PC-3 (cell line): ENCODE measurements at regions not wholly inside any gene's neighbourhood (a gene's known extent, or its start where the extent isn't known, plus 50 kb on each side); places are given as distances from the start of the nearest gene placed in this dataset.

ENCODE experiments used
- ATAC-seq: fragments of 200-7000 bp; cut with Tn5 transposase; 2 replicates; pipeline ENCODE4 v1.9.1; 2020; ENCODE audit warnings: mild to moderate bottlenecking, moderate library complexity
- BruUV-seq: library from RNA; stranded (reverse); fragments of 400-500 nt; replicated peaks from 2 replicates; lab custom pipeline; 2021; lab: Mats Ljungman, UMichigan
- CTCF ChIA-PET: fragments of 300-600 bp; sonication (Branson Sonifier 250); formaldehyde crosslinking; loops from one replicate; lab custom pipeline; 2022; ENCODE audit warnings: antibody characterized with exemption; lab: Charles Lee
- POLR2A ChIA-PET: fragments of 300-600 bp; sonication (Branson Sonifier 250); formaldehyde crosslinking; loops from one replicate; lab custom pipeline; 2022; ENCODE audit warnings: antibody characterized with exemption; ENCODE audit not compliant: unreplicated experiment; lab: Charles Lee
- DNase-seq: peaks from one replicate; pipeline ENCODE4 v3.0.0-alpha.2; 2015
- H2AFZ ChIP-seq: fragments of 300-600 bp; sonication (generic); 2 replicates; pipeline ENCODE4 v1.6.0; 2016; ENCODE audit warnings: antibody characterized with exemption, low read length
- H3F3A ChIP-seq: fragments of 300-600 bp; sonication (generic); one replicate; pipeline ENCODE4 v1.6.0; 2017; ENCODE audit warnings: antibody characterized with exemption, low read length, control low read depth, mild to moderate bottlenecking; ENCODE audit not compliant: unreplicated experiment
- H3K27ac ChIP-seq: fragments of 300-600 bp; sonication (generic); 2 replicates; pipeline ENCODE4 v1.5.1; 2016; ENCODE audit warnings: mild to moderate bottlenecking, low read length
- H3K27me3 ChIP-seq: fragments of 300-600 bp; sonication (generic); 2 replicates; pipeline ENCODE4 v1.6.1; 2016; ENCODE audit warnings: low read length, mixed read lengths
- H3K36me3 ChIP-seq: fragments of 300-600 bp; sonication (generic); 2 replicates; pipeline ENCODE4 v1.6.1; 2016; ENCODE audit warnings: low read depth, mixed run types, low read length, mixed read lengths
- H3K4me1 ChIP-seq: fragments of 300-600 bp; sonication (generic); 2 replicates; pipeline ENCODE4 v1.5.1; 2016; ENCODE audit warnings: low read length; ENCODE audit not compliant: insufficient read depth
- H3K4me2 ChIP-seq: fragments of 300-600 bp; sonication (generic); 2 replicates; pipeline ENCODE4 v1.6.0; 2016; ENCODE audit warnings: low read length
- H3K4me3 ChIP-seq: fragments of 300-600 bp; sonication (generic); 2 replicates; pipeline ENCODE4 v1.5.1; 2016; ENCODE audit warnings: mild to moderate bottlenecking, low read length, mixed read lengths
- H3K79me2 ChIP-seq: fragments of 300-600 bp; sonication (generic); 2 replicates; pipeline ENCODE4 v1.6.1; 2017; ENCODE audit warnings: low read length, mixed read lengths
- H3K9ac ChIP-seq: fragments of 300-600 bp; sonication (generic); 2 replicates; pipeline ENCODE4 v1.6.0; 2016; ENCODE audit warnings: mild to moderate bottlenecking, low read length
- H3K9me2 ChIP-seq: fragments of 300-600 bp; sonication (generic); replicated peaks from 2 replicates; pipeline ENCODE4 v1.6.1; 2016; ENCODE audit warnings: mixed run types, low read length, mixed read lengths
- H3K9me3 ChIP-seq: fragments of 300-600 bp; sonication (generic); 2 replicates; pipeline ENCODE4 v1.6.1; 2016; ENCODE audit warnings: low read length, mixed read lengths
- H4K20me1 ChIP-seq: fragments of 300-600 bp; sonication (generic); 2 replicates; pipeline ENCODE4 v1.6.1; 2016; ENCODE audit warnings: low read length, mixed read lengths
- EZH2 ChIP-seq: fragments of 300-600 bp; sonication (generic); IDR thresholded peaks from one replicate; pipeline ENCODE4 v1.6.1; 2017; ENCODE audit warnings: antibody characterized with exemption, mild to moderate bottlenecking, low read length; ENCODE audit not compliant: unreplicated experiment
- EZH2phosphoT487 ChIP-seq: fragments of 300-600 bp; sonication (generic); IDR thresholded peaks from 2 replicates; pipeline ENCODE4 v1.6.1; 2018; ENCODE audit warnings: mild to moderate bottlenecking, antibody characterized with exemption, low read length, borderline replicate concordance
- intact Hi-C: fragments of 100-400 bp; cut with micrococcal nuclease; formaldehyde crosslinking; loops from 2 replicates; pipeline ENCODE4 v1.9.0; 2023
- TF ChIP-seq, protein P1 (sequence below): fragments of 300-600 bp; sonication (generic); conservative IDR thresholded peaks from 2 replicates; pipeline ENCODE4 v1.5.1; 2017; ENCODE audit warnings: antibody characterized with exemption, low read depth, mild to moderate bottlenecking, low read length

DNA sequence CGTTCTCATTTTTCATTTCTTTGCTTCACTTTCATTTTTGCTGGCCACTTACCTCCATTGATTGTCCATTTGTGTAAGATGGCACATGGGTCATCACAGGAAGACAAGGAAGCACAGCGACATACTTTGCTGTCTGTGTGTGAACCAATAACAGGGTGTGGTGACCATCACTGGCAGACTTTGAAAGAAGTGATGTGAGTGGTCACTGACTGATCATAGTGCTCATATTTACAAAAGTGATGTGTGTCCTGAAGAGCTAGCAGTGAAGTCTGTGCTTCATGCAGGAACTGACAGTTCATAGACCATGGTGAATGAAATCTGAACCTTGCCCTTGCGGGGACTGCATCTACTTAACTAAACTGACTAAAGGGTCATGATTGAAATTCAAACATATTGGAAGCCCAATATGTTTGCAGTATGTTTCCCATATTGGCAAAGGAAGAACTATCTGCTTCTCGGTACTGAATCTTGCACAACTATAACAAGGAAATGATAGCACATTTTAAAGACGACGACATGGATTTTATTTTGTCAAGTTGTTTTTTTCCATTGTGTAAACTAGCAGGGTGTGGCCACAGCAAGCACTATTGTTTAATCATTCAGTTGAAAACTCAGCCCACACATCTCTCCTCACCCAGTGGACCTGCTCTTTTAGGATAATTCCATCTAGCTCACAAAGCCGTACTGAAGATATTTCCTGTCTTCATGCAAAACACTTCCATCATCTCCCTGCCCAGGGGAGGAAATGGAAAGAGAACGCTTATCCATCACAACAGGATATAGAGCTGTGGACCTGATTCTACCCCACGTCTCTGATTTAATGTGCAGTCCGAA is 232.0 kb upstream of the ANKRD55 start:
- Histone ChIP-seq H3F3A (no peaks in the 10 kb centered on the region), H2AFZ (no peak overlapping the region), H3K9me3 (no peaks in the 10 kb centered on the region), H3K4me2 (no peak overlapping the region), H3K27ac (no peak overlapping the region), H3K4me1 (no peaks in the 10 kb centered on the region), H3K4me3 (no peak overlapping the region), H3K79me2 (no peaks in the 10 kb centered on the region), H3K36me3 (no peaks in the 10 kb centered on the region), H3K9me2 (no peaks in the 10 kb centered on the region), H3K9ac (no peak overlapping the region), H3K27me3 (no peaks in the 10 kb centered on the region), H4K20me1 (no peaks in the 10 kb centered on the region)
- ChIA-PET POLR2A (no interaction called here), CTCF (no interaction called here)
- intact Hi-C loops = no loop called here
- no TSS peak for BruUV-seq
- DNase-seq (no peak), ATAC-seq (no peak)
- TF ChIP-seq, protein P1, sequence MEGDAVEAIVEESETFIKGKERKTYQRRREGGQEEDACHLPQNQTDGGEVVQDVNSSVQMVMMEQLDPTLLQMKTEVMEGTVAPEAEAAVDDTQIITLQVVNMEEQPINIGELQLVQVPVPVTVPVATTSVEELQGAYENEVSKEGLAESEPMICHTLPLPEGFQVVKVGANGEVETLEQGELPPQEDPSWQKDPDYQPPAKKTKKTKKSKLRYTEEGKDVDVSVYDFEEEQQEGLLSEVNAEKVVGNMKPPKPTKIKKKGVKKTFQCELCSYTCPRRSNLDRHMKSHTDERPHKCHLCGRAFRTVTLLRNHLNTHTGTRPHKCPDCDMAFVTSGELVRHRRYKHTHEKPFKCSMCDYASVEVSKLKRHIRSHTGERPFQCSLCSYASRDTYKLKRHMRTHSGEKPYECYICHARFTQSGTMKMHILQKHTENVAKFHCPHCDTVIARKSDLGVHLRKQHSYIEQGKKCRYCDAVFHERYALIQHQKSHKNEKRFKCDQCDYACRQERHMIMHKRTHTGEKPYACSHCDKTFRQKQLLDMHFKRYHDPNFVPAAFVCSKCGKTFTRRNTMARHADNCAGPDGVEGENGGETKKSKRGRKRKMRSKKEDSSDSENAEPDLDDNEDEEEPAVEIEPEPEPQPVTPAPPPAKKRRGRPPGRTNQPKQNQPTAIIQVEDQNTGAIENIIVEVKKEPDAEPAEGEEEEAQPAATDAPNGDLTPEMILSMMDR = no peak

DNA sequence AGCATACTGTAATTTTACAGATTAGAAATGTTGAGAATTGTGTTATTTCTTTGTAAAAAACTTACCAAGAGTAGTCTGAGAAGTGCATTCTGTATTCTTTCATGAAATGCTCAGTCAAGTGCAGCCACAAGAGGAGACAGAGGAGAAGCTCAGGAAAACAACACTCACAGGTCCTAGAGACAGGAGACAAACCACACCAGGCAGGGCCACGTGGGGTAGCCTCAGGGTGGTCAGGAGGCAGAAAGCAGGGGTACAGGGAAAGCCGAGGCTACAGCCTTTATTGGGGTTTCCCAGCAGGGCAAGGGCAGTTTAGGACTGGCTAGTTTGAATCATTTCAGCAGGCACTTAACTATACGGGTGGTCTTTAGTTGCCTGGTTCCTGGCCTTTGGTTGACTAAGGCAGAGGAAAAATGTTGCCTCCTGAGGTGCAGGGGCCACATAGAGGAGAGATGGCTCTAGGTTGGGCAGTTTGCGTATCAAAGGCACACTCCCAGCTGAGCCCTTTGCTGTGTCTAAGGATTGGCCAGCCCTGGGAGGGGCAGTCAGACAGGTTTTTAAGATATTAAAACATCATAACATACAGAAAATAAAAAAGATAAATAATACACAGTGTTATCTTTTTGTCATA is 230.9 kb upstream of the ANKRD55 start:
- ATAC-seq = no peak
- no peak for DNase-seq
- intact Hi-C loops = no loop called here

DNA sequence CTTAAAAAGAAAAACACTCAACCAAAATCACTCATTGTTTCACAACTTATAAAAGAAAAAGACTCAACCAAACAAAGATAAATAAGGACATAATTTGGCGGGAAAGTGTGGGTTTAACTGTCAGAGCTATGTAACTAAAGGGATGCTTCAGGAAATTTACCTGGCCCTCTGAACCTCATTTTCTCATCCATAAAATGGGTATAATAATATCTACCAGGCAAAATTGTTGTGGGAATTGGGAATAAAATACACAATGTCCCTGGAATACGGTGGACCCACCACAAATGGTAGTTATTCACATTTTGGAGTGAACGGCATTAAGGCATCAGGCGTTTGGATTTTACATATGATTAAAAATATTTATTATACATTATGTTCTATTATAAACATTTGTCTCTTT is 228.5 kb upstream of the ANKRD55 start:
- Histone ChIP-seq H3K4me2 (no peak overlapping the region), H3K36me3 (no peaks in the 10 kb centered on the region), H3K4me3 (no peak overlapping the region), H3K27ac (no peak overlapping the region), H2AFZ (no peak overlapping the region), H4K20me1 (no peaks in the 10 kb centered on the region), H3K9me2 (no peaks in the 10 kb centered on the region), H3K4me1 (no peaks in the 10 kb centered on the region), H3K79me2 (no peaks in the 10 kb centered on the region), H3F3A (no peaks in the 10 kb centered on the region), H3K27me3 (no peaks in the 10 kb centered on the region), H3K9me3 (no peaks in the 10 kb centered on the region), H3K9ac (no peak overlapping the region)
- no TSS peak for BruUV-seq
- ChIA-PET POLR2A (no interaction called here), CTCF (no interaction called here)
- TF ChIP-seq EZH2 (no peak), EZH2phosphoT487 (no peak)
- TF ChIP-seq, protein P1 = no peak
- DNase-seq (no peak), ATAC-seq (no peak)
- intact Hi-C loops = no loop called here

More for the DNA sequence above, 230.9 kb upstream of the ANKRD55 start:
- no peaks in the 10 kb centered on the region for H3K9me3 ChIP-seq
- H3K9me2 ChIP-seq = no peaks in the 10 kb centered on the region
- H3F3A ChIP-seq = no peaks in the 10 kb centered on the region
- no peaks in the 10 kb centered on the region for H3K36me3 ChIP-seq
- CTCF ChIA-PET = no interaction called here
- no peak overlapping the region for H3K9ac ChIP-seq
- H2AFZ ChIP-seq = no peak overlapping the region
- H3K4me3 ChIP-seq = no peak overlapping the region
- no peaks in the 10 kb centered on the region for H3K27me3 ChIP-seq
- POLR2A ChIA-PET = no interaction called here
- no peaks in the 10 kb centered on the region for H4K20me1 ChIP-seq
- no peak for TF ChIP-seq EZH2
- no peak for TF ChIP-seq EZH2phosphoT487
- TF ChIP-seq, protein P1 = no peak
- H3K4me1 ChIP-seq = no peaks in the 10 kb centered on the region
- no peak overlapping the region for H3K4me2 ChIP-seq
- no TSS peak for BruUV-seq
- no peaks in the 10 kb centered on the region for H3K79me2 ChIP-seq
- H3K27ac ChIP-seq = no peak overlapping the region
